Ovary (tissue), 7 donors: ENCODE measurements at regions not wholly inside any gene's neighbourhood (a gene's known extent, or its start where the extent isn't known, plus 50 kb on each side); places are given as distances from the start of the nearest gene placed in this dataset.

Source experiments
- DNase-seq, 5 donors: peaks; one replicate each; pipeline ENCODE4 v3.0.0-alpha.2; 2019 to 2020
- H3K27ac ChIP-seq, 2 donors: fragments of 200-600 bp; one replicate each; pipeline versions ENCODE4 v1.5.1 to v1.8.0; 2019 to 2022
- H3K27me3 ChIP-seq: fragments of 200-600 bp; one replicate; pipeline ENCODE4 v1.8.0; 2022
- H3K36me3 ChIP-seq: fragments of 200-600 bp; sonication (generic); one replicate; pipeline ENCODE4 v1.5.1; 2019
- H3K4me1 ChIP-seq: one replicate; pipeline ENCODE4 v1.8.1; 2013; ENCODE audit warnings: mild to moderate bottlenecking, moderate library complexity; ENCODE audit not compliant: insufficient read depth
- H3K4me3 ChIP-seq: fragments of 200-600 bp; sonication (generic); one replicate; pipeline ENCODE4 v1.5.1; 2017
- H3K9me3 ChIP-seq, 2 donors: fragments of 200-600 bp in 1 of 2; sonication (generic) in 1 of 2; one replicate each; pipeline versions ENCODE4 v1.5.1 to v1.8.1; 2013 to 2019; ENCODE audit warnings: mild to moderate bottlenecking in 1 of 2, moderate library complexity in 1 of 2
- EP300 ChIP-seq: sonication (generic); formaldehyde crosslinking; IDR thresholded peaks from one replicate; pipeline ENCODE4 v1.6.1; 2017; ENCODE audit warnings: antibody characterized with exemption
- POLR2A ChIP-seq: fragments of 450-650 bp; IDR thresholded peaks from one replicate; pipeline ENCODE4 v1.6.1; 2017; ENCODE audit warnings: antibody characterized with exemption, mild to moderate bottlenecking, moderate library complexity
- WGBS, 3 donors: extraction: QIAGEN DNeasy Blood & Tissue Kit in 1 of 3; methylation state at CpG; one replicate each; pipeline versions ENCODE4 v1.1.5 to v1.1.7; 2013 to 2017; 5-methylcytosine and 5-hydroxymethylcytosine counted together
- intact Hi-C, 4 donors: fragments of 100-400 bp; cut with DNase I; formaldehyde crosslinking; loops; one replicate each; pipeline versions ENCODE4 v1.11.0 to v1.15.1; 2022 to 2023
- TF ChIP-seq, protein P1 (sequence below), 3 donors: fragments of 450-650 bp in 2 of 3; fragments of 200-600 bp in 1 of 3; IDR thresholded peaks; one replicate each; pipeline versions ENCODE4 v1.5.1 to v1.8.0; 2016 to 2022; ENCODE audit warnings: antibody characterized with exemption in 3 of 3, mild to moderate bottlenecking in 1 of 3
- donor health status: DM: no; HTN: no; CAD: no; lungs with moderate emphysema.
- donor health status: DM: no; HTN: no; CAD: no.
- donor health status: Bipolar disorder and iron deficiency.
- donor health status: DM: no; HTN: no; CAD: no.
- donor health status: DM: yes; HTN: yes; CAD: no.

GRCh38 chr5:23820765-23821471 is 313.5 kb downstream of the PRDM9 start:
- intact Hi-C loops: no loop called here
- TF ChIP-seq, protein P1, sequence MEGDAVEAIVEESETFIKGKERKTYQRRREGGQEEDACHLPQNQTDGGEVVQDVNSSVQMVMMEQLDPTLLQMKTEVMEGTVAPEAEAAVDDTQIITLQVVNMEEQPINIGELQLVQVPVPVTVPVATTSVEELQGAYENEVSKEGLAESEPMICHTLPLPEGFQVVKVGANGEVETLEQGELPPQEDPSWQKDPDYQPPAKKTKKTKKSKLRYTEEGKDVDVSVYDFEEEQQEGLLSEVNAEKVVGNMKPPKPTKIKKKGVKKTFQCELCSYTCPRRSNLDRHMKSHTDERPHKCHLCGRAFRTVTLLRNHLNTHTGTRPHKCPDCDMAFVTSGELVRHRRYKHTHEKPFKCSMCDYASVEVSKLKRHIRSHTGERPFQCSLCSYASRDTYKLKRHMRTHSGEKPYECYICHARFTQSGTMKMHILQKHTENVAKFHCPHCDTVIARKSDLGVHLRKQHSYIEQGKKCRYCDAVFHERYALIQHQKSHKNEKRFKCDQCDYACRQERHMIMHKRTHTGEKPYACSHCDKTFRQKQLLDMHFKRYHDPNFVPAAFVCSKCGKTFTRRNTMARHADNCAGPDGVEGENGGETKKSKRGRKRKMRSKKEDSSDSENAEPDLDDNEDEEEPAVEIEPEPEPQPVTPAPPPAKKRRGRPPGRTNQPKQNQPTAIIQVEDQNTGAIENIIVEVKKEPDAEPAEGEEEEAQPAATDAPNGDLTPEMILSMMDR (IDR thresholded peaks at IDR 0.05): no peak
- no peak for TF ChIP-seq EP300
- TF ChIP-seq POLR2A: no peak
- Histone ChIP-seq H3K4me3 (no peak overlapping the region), H3K9me3 (no peaks in the 10 kb centered on the region), H3K27me3 (no peaks in the 10 kb centered on the region), H3K4me1 (no peaks in the 10 kb centered on the region), H3K27ac (no peak overlapping the region), H3K36me3 (no peaks in the 10 kb centered on the region)
- WGBS, 3 donors: 45 to 50% (median 49%) methylated on average over 5 of the region's 5 CpGs
- DNase-seq: no peak

DNA sequence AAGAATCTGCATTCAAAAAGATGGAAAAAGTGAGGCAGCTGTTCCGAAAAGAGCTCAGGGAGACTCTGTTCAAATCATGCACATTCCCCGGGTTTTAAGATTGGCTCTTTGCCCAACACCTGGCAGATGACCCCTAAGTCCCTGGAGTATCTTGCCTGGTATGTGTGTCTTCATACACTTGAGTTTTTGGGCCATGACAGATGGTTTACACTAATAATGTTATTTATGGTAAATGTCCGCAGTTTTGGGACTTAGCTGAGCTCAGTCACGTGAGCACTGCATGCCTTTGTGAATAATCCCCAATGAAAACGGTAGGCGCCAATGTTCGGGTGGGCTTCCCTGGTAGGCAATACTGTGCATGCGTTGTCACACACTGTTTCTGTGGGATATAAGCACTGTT is 316.1 kb downstream of the PRDM9 start:
- H3K27me3 ChIP-seq: no peaks in the 10 kb centered on the region
- intact Hi-C loops: no loop called here
- TF ChIP-seq, protein P1 (IDR thresholded peaks at IDR 0.05): no peak
- TF ChIP-seq POLR2A (no peak), EP300 (no peak)
- no peak overlapping the region for H3K27ac ChIP-seq
- H3K9me3 ChIP-seq: no peaks in the 10 kb centered on the region
- no peaks in the 10 kb centered on the region for H3K36me3 ChIP-seq
- WGBS, 3 donors: 74 to 80% (median 74%) methylated on average over 8 of the region's 8 CpGs
- DNase-seq: no peak
- H3K4me1 ChIP-seq: no peaks in the 10 kb centered on the region
- H3K4me3 ChIP-seq: no peak overlapping the region

- H3K36me3 ChIP-seq: no peaks in the 10 kb centered on the region
- H3K4me1 ChIP-seq: no peaks in the 10 kb centered on the region
- no peaks in the 10 kb centered on the region for H3K27me3 ChIP-seq
- WGBS, 3 donors: 72 to 84% (median 72%) methylated on average over 5 of the region's 5 CpGs
- no peak overlapping the region for H3K4me3 ChIP-seq
- TF ChIP-seq EP300 (no peak), POLR2A (no peak)
- TF ChIP-seq, protein P1 (IDR thresholded peaks at IDR 0.05): no peak
- no peak for DNase-seq
- no peak overlapping the region for H3K27ac ChIP-seq
- no peaks in the 10 kb centered on the region for H3K9me3 ChIP-seq
- intact Hi-C loops: no loop called here
Observed at GRCh38 chr5:23825196-23825595, 317.8 kb downstream of the PRDM9 start.

- no peaks in the 10 kb centered on the region for H3K9me3 ChIP-seq
- intact Hi-C loops: no loop called here
- no peaks in the 10 kb centered on the region for H3K36me3 ChIP-seq
- TF ChIP-seq EP300 (no peak), POLR2A (no peak)
- TF ChIP-seq, protein P1 (IDR thresholded peaks at IDR 0.05): no peak
- no peak for DNase-seq
- no peak overlapping the region for H3K4me3 ChIP-seq
- H3K4me1 ChIP-seq: no peaks in the 10 kb centered on the region
- no peak overlapping the region for H3K27ac ChIP-seq
- no peaks in the 10 kb centered on the region for H3K27me3 ChIP-seq
Observed at GRCh38 chr5:23840083-23840482, 332.7 kb downstream of the PRDM9 start.
